NB4 (cell line): ENCODE measurements at regions not wholly inside any gene's neighbourhood (a gene's known extent, or its start where the extent isn't known, plus 50 kb on each side); places are given as distances from the start of the nearest gene placed in this dataset.

ENCODE experiments used
- DNase-seq: peaks from one replicate; pipeline ENCODE4 v3.0.0; 2010; ENCODE audit warnings: low read depth
- H3K4me3 ChIP-seq: one replicate; pipeline ENCODE4 v1.5.1; 2011; ENCODE audit warnings: mild to moderate bottlenecking, low read depth, low read length, moderate library complexity
- CTCF ChIP-seq: IDR thresholded peaks from one replicate; pipeline ENCODE4 v1.5.1; 2012; ENCODE audit warnings: low read depth, low read length
- MAX ChIP-seq: IDR thresholded peaks from 2 replicates; pipeline ENCODE4 v1.6.1; 2011; ENCODE audit warnings: low read depth, low read length
- MYC ChIP-seq: IDR thresholded peaks from 2 replicates; pipeline ENCODE4 v1.6.1; 2011; ENCODE audit warnings: low read depth, low read length
- POLR2A ChIP-seq: IDR thresholded peaks from 2 replicates; pipeline ENCODE4 v1.6.1; 2011; ENCODE audit warnings: mild to moderate bottlenecking; ENCODE audit not compliant: insufficient read length; ENCODE audit errors: extremely low read depth

- DNase-seq: no peak
- TF ChIP-seq MAX: no peak
- no peak for TF ChIP-seq MYC
- TF ChIP-seq CTCF: no peak
- no peak for TF ChIP-seq POLR2A
Observed at GRCh38 chr12:70070494-70071007, 172.7 kb upstream of the CNOT2 start.

GRCh38 chr12:70074510-70074909 lies 168.7 kb upstream of the CNOT2 start:
- no peak for DNase-seq
- TF ChIP-seq MYC (no peak), POLR2A (no peak), CTCF (no peak), MAX (no peak)
- no peak overlapping the region for H3K4me3 ChIP-seq

More at GRCh38 chr12:70070494-70071007, 172.7 kb upstream of the CNOT2 start:
- H3K4me3 ChIP-seq: no peak overlapping the region

- TF ChIP-seq POLR2A (no peak), CTCF (no peak), MYC (no peak), MAX (no peak)
- H3K4me3 ChIP-seq: no peak overlapping the region
- no peak for DNase-seq
Observed at GRCh38 chr12:70077441-70077840, 165.8 kb upstream of the CNOT2 start.

GRCh38 chr12:70078161-70078560 lies 165.1 kb upstream of the CNOT2 start:
- no peak for DNase-seq
- TF ChIP-seq POLR2A: no peak
- no peak for TF ChIP-seq MYC
- TF ChIP-seq MAX: no peak
- TF ChIP-seq CTCF: no peak

GRCh38 chr12:70080566-70080965 lies 162.7 kb upstream of the CNOT2 start:
- TF ChIP-seq CTCF: no peak
- TF ChIP-seq MYC: no peak
- no peak for TF ChIP-seq MAX
- no peak for TF ChIP-seq POLR2A
- DNase-seq: peak; percentile 48
- H3K4me3 ChIP-seq: no peak overlapping the region

More at GRCh38 chr12:70078161-70078560, 165.1 kb upstream of the CNOT2 start:
- H3K4me3 ChIP-seq: no peak overlapping the region
